Naive thymus-derived CD4-positive, alpha-beta T cell (primary cell): ENCODE measurements at regions not wholly inside any gene's neighbourhood (a gene's known extent, or its start where the extent isn't known, plus 50 kb on each side); places are given as distances from the start of the nearest gene placed in this dataset.
"Not testable (repeated sequence)": the region's sequence is repeated elsewhere in the genome, so short reads cannot be mapped to it uniquely, and the experiment has no call there.

Source experiments
- ATAC-seq: fragments of 150-1000 bp; cut with Tn5 transposase; 2 replicates; pipeline ENCODE4 v1.10.0; 2021; ENCODE audit warnings: mild to moderate bottlenecking, moderate library complexity
- CTCF ChIA-PET: fragments of 350-600 bp; sonication (Branson Sonifier 250); formaldehyde crosslinking; loops from one replicate; lab custom pipeline; 2021; ENCODE audit warnings: antibody characterized with exemption; lab: Charles Lee
- POLR2A ChIA-PET: fragments of 350-600 bp; sonication (Branson Sonifier 250); formaldehyde crosslinking; loops from one replicate; lab custom pipeline; 2021; ENCODE audit warnings: antibody characterized with exemption, inconsistent platforms; lab: Charles Lee
- DNase-seq, 9 donors: peaks; one replicate each; pipeline versions ENCODE4 v3.0.0 to v3.0.0-alpha.2; 2020 to 2022; ENCODE audit warnings: mixed read lengths in 1 of 9
- H3K27ac ChIP-seq: one replicate; pipeline ENCODE4 v1.7.0; 2013; ENCODE audit warnings: mild to moderate bottlenecking, low read depth, low read length, moderate library complexity
- H3K27me3 ChIP-seq, 2 donors: one replicate each; pipeline ENCODE4 v1.7.0; 2013; ENCODE audit warnings: low read length in 2 of 2, mild to moderate bottlenecking in 2 of 2, moderate library complexity in 2 of 2; ENCODE audit not compliant: control insufficient read depth in 2 of 2, insufficient read depth in 2 of 2
- H3K36me3 ChIP-seq, 3 experiments: 1 replicate in 2 of 3; 2 replicates in 1 of 3; pipeline ENCODE4 v1.7.0; 2013; ENCODE audit warnings: low read length in 3 of 3, mild to moderate bottlenecking in 3 of 3, moderate library complexity in 1 of 3; ENCODE audit not compliant: insufficient read depth in 3 of 3, control insufficient read depth in 2 of 3
- H3K4me1 ChIP-seq, 2 donors: one replicate each; pipeline ENCODE4 v1.7.0; 2013; ENCODE audit warnings: low read length in 2 of 2, mild to moderate bottlenecking in 2 of 2, moderate library complexity in 1 of 2; ENCODE audit not compliant: control insufficient read depth in 2 of 2, insufficient read depth in 2 of 2
- H3K4me3 ChIP-seq: 2 replicates; pipeline ENCODE4 v1.7.0; 2013; ENCODE audit warnings: mild to moderate bottlenecking, low read length
- H3K9me3 ChIP-seq, 3 experiments: 1 replicate in 2 of 3; 2 replicates in 1 of 3; pipeline ENCODE4 v1.7.0; 2013; ENCODE audit warnings: low read length in 3 of 3; ENCODE audit not compliant: control insufficient read depth in 2 of 3
- H3K27ac Mint-ChIP-seq, 9 donors: one replicate each; pipeline ENCODE4 v1.8.0; 2020 to 2022; ENCODE audit warnings: mixed read lengths in 9 of 9, mild to moderate bottlenecking in 8 of 9, moderate library complexity in 5 of 9, inconsistent platforms in 2 of 9
- H3K27me3 Mint-ChIP-seq, 5 donors: one replicate each; pipeline ENCODE4 v1.8.0; 2021 to 2022; ENCODE audit warnings: mixed read lengths in 5 of 5, mild to moderate bottlenecking in 1 of 5
- H3K36me3 Mint-ChIP-seq, 5 donors: one replicate each; pipeline ENCODE4 v1.8.0; 2020 to 2022; ENCODE audit warnings: mixed read lengths in 5 of 5, mild to moderate bottlenecking in 3 of 5, inconsistent platforms in 1 of 5
- H3K4me1 Mint-ChIP-seq, 7 donors: one replicate each; pipeline ENCODE4 v1.8.0; 2020 to 2022; ENCODE audit warnings: mixed read lengths in 7 of 7, mild to moderate bottlenecking in 3 of 7, inconsistent platforms in 1 of 7
- H3K4me3 Mint-ChIP-seq, 10 donors: one replicate each; pipeline ENCODE4 v1.8.0; 2020 to 2022; ENCODE audit warnings: mild to moderate bottlenecking in 10 of 10, mixed read lengths in 10 of 10, moderate library complexity in 6 of 10, inconsistent platforms in 2 of 10
- H3K9me3 Mint-ChIP-seq, 11 donors: one replicate each; pipeline ENCODE4 v1.8.0; 2020 to 2022; ENCODE audit warnings: mixed read lengths in 11 of 11, mild to moderate bottlenecking in 4 of 11, inconsistent platforms in 1 of 11, moderate library complexity in 1 of 11
- intact Hi-C, 2 donors: fragments of 100-400 bp; cut with micrococcal nuclease; formaldehyde crosslinking; loops; one replicate each; pipeline ENCODE4 v1.15.1; 2023

DNA sequence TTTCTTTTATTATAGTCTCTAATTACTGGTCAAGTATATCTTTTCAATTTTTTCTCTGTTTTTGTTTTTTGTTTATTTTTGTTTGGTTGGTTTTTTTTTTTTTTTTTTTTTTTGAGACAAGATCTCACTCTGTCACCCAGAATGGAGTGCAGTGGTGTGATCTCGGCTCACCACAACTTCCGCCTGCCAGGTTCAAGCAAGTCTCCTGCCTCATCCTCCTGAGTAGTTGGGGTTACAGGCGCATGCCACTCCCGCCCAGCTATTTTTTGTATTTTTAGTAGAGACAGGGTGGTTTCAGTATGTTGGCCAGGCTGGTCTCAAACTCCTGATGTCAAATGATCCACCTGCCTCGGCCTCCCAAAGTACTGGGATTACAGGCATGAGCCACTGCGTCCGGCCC lies 94.4 kb upstream of the LY86 start:
- H3K27me3 ChIP-seq, H3K9me3 Mint-ChIP-seq, ATAC-seq, CTCF ChIA-PET, H3K36me3 Mint-ChIP-seq, H3K4me1 Mint-ChIP-seq, intact Hi-C loops, H3K4me3 ChIP-seq, H3K4me1 ChIP-seq, H3K9me3 ChIP-seq, H3K36me3 ChIP-seq, POLR2A ChIA-PET, H3K27ac Mint-ChIP-seq, H3K27ac ChIP-seq: not testable (repeated sequence)
- peak overlapping the region in 1 of 10 donors; percentile 36 for H3K4me3 Mint-ChIP-seq
- peaks cover 0 to 30% (median 6%) of the 10 kb centered on the region in 5 donors for H3K27me3 Mint-ChIP-seq
- DNase-seq: peak in 5 of 9 donors; percentile 11 to 35 (median 21)

DNA sequence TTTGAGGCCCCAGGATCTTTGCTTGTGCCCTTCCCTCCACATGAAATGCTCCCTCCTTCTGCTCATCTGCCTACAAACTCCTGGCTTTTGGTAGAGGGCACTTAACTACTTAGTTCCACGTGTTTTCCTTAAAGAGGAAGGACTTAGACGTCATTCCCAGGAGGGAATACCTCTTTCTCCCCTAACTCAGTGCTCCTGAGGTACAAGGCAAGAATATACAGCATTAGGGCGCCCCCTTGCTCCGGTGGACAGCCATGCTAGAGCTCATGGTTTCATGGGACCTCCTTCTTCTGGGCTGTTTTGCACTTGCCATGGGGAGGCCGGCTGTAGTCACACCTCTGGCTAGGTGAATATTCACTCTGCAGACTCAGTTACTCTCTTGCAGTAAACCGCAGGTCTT lies 93.8 kb upstream of the LY86 start:
- Histone ChIP-seq H3K27ac (no peak overlapping the region), H3K27me3 (no peaks in the 10 kb centered on the region), H3K4me1 (no peaks in the 10 kb centered on the region), H3K36me3 (no peaks in the 10 kb centered on the region), H3K9me3 (no peaks in the 10 kb centered on the region), H3K4me3 (no peak overlapping the region)
- ChIA-PET POLR2A (no interaction called here), CTCF (no interaction called here)
- H3K27me3 Mint-ChIP-seq: peaks cover 0 to 35% (median 6%) of the 10 kb centered on the region in 5 donors
- intact Hi-C loops: no loop called here
- no peak overlapping the region for H3K4me3 Mint-ChIP-seq
- H3K27ac Mint-ChIP-seq: peak overlapping the region in 1 of 9 donors; percentile 34
- H3K9me3 Mint-ChIP-seq: peaks cover 0 to 1% (median 0%) of the 10 kb centered on the region in 11 donors
- peaks cover 0 to 7% (median 0%) of the 10 kb centered on the region in 7 donors for H3K4me1 Mint-ChIP-seq
- DNase-seq: no peak
- ATAC-seq: no peak
- H3K36me3 Mint-ChIP-seq: no peaks in the 10 kb centered on the region

DNA sequence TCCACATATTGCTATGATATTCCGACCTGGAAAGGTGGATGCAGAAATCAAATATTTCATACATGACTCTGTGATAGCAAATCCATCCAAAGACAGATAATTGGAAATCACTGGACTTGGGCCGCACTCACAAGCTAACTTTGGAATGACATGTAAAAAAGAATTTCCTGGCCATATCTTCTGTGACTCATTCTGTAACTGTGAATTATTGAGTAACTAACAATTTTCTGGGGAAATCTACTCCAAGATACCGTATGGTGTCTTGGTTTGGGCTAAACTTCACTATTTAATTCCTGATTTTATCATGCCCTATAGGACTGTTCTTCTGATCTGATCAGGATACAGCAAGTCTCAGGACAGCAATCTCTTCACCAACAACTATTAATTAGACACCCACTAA lies 92.7 kb upstream of the LY86 start:
- Mint-ChIP-seq H3K4me1 (peaks cover 0 to 7% (median 0%) of the 10 kb centered on the region in 7 donors), H3K4me3 (no peak overlapping the region), H3K9me3 (peaks cover 0 to 1% (median 0%) of the 10 kb centered on the region in 11 donors), H3K27ac (no peak overlapping the region), H3K36me3 (no peaks in the 10 kb centered on the region), H3K27me3 (peaks cover 0 to 45% (median 8%) of the 10 kb centered on the region in 5 donors)
- intact Hi-C loops: no loop called here
- Histone ChIP-seq H3K27me3 (no peaks in the 10 kb centered on the region), H3K9me3 (no peaks in the 10 kb centered on the region), H3K36me3 (no peaks in the 10 kb centered on the region), H3K27ac (no peak overlapping the region), H3K4me1 (no peaks in the 10 kb centered on the region), H3K4me3 (no peak overlapping the region)
- ATAC-seq (no peak), DNase-seq (no peak)
- ChIA-PET POLR2A (no interaction called here), CTCF (no interaction called here)

DNA sequence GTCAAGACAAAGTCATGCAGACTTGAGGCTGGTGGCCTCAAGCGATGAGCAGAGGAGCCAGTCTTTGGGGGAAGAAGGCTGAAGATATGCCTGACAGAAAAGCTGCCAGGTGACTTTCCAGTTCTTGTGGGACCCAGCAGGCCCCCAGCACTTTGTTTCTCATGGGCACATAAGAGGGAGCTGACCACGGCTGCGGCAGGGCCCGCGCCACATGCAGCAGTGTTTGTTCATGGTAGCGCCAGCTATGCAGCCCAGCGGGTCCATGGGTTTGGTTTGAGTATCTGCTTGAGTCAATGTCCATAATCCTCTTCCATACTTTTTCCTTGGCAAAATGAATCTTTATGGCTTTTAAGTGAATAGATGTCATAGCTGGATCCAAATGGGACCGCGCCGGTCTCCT lies 91.0 kb upstream of the LY86 start:
- Histone ChIP-seq H3K9me3 (no peaks in the 10 kb centered on the region), H3K4me3 (no peak overlapping the region), H3K36me3 (no peaks in the 10 kb centered on the region), H3K4me1 (no peaks in the 10 kb centered on the region), H3K27me3 (no peaks in the 10 kb centered on the region), H3K27ac (no peak overlapping the region)
- Mint-ChIP-seq H3K27me3 (peaks cover 4 to 58% (median 11%) of the 10 kb centered on the region in 5 donors), H3K27ac (no peak overlapping the region), H3K9me3 (peaks cover 0 to 1% (median 0%) of the 10 kb centered on the region in 11 donors), H3K4me1 (peaks cover 0 to 7% (median 0%) of the 10 kb centered on the region in 7 donors), H3K4me3 (no peak overlapping the region), H3K36me3 (no peaks in the 10 kb centered on the region)
- ATAC-seq (no peak), DNase-seq (no peak)
- ChIA-PET CTCF (no interaction called here), POLR2A (no interaction called here)
- intact Hi-C loops: no loop called here

DNA sequence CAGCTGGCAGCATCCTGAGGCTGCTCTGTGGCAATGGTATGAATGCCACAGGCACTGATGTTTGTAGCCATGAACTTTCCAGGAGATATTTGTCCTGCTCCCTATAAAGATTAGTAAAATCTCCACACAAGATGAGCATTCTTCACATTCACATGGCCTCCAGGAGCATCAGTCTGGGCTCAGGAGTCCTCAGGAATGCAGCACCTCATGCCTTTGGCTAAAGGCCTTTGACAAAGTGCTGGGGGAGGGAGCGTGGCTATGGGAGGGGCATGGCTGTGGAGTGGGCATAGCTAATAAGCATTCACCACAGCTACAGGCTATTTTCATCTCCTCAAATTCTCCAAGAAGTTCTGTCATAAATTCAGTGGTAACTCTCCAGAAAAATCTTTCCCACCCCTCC lies 90.5 kb upstream of the LY86 start:
- no peaks in the 10 kb centered on the region for H3K4me1 ChIP-seq
- no peak overlapping the region for H3K4me3 ChIP-seq
- ChIA-PET POLR2A (no interaction called here), CTCF (no interaction called here)
- Mint-ChIP-seq H3K9me3 (peaks cover 0 to 1% (median 0%) of the 10 kb centered on the region in 11 donors), H3K36me3 (no peaks in the 10 kb centered on the region), H3K27me3 (peaks cover under 1 to 56% (median 11%) of the 10 kb centered on the region in 5 donors), H3K4me1 (peaks cover 0 to 7% (median 0%) of the 10 kb centered on the region in 7 donors), H3K27ac (no peak overlapping the region), H3K4me3 (no peak overlapping the region)
- DNase-seq: no peak
- no peaks in the 10 kb centered on the region for H3K9me3 ChIP-seq
- H3K27me3 ChIP-seq: no peaks in the 10 kb centered on the region
- no peaks in the 10 kb centered on the region for H3K36me3 ChIP-seq
- no peak overlapping the region for H3K27ac ChIP-seq
- ATAC-seq: no peak
- intact Hi-C loops: no loop called here

DNA sequence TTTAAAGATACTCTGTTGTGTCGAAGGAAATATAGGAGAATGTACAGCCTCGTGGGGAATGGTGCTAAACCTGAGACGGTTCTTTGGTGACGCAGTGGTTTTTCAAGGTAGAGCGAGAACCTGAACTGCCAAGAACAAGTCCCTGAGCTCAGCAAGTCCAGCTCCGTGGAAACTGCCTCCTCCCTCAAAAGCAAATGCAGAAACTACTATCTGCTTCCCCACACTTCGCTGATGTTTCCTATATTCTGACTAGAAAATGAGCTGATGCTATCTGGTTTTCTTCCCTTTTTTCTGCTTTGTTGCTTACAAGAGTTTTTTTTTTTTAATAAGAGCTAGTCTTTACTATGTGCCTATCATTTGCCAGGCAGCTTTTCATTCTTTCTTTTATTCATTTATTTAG lies 85.3 kb upstream of the LY86 start:
- no peak for DNase-seq
- Histone ChIP-seq H3K4me3 (no peak overlapping the region), H3K36me3 (no peaks in the 10 kb centered on the region), H3K9me3 (no peaks in the 10 kb centered on the region), H3K27ac (no peak overlapping the region), H3K4me1 (no peaks in the 10 kb centered on the region), H3K27me3 (no peaks in the 10 kb centered on the region)
- ChIA-PET POLR2A (no interaction called here), CTCF (no interaction called here)
- intact Hi-C loops: no loop called here
- Mint-ChIP-seq H3K4me1 (peaks cover 0 to 2% (median 0%) of the 10 kb centered on the region in 7 donors), H3K36me3 (no peaks in the 10 kb centered on the region), H3K9me3 (peaks cover 0 to 4% (median 0%) of the 10 kb centered on the region in 11 donors), H3K27me3 (peaks cover 10 to 71% (median 21%) of the 10 kb centered on the region in 5 donors), H3K27ac (no peak overlapping the region), H3K4me3 (no peak overlapping the region)
- ATAC-seq: no peak

DNA sequence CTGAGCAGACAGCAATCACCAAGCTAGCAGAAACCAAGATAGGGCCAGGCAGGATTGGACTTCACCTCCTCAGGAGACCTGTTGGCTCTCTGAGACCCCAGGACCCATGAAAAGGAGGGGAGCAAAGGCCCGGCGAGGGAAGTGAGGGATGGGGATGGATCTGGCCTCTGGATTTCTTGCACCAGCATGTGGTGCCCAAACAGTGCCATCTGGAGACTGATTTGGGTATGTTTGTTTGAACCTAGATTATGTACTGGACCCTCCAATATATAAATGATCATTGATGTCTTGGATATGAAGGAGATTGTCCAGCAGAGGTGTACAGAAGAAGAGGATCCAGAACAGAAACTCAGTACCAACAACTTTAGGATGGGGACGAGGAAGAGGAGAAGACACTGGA lies 83.4 kb upstream of the LY86 start:
- no peaks in the 10 kb centered on the region for H3K36me3 ChIP-seq
- H3K9me3 ChIP-seq: no peaks in the 10 kb centered on the region
- H3K4me3 ChIP-seq: no peak overlapping the region
- ATAC-seq (no peak), DNase-seq (no peak)
- H3K9me3 Mint-ChIP-seq: peaks cover 0 to 6% (median 0%) of the 10 kb centered on the region in 11 donors
- peaks cover 10 to 67% (median 17%) of the 10 kb centered on the region in 5 donors for H3K27me3 Mint-ChIP-seq
- intact Hi-C loops: no loop called here
- H3K4me1 Mint-ChIP-seq: peaks cover 0 to 2% (median 0%) of the 10 kb centered on the region in 7 donors
- H3K27me3 ChIP-seq: no peaks in the 10 kb centered on the region
- no peak overlapping the region for H3K4me3 Mint-ChIP-seq
- no peak overlapping the region for H3K27ac Mint-ChIP-seq
- no peaks in the 10 kb centered on the region for H3K36me3 Mint-ChIP-seq
- ChIA-PET CTCF (no interaction called here), POLR2A (no interaction called here)
- no peaks in the 10 kb centered on the region for H3K4me1 ChIP-seq
- H3K27ac ChIP-seq: no peak overlapping the region
